H9 (cell line): ENCODE measurements at regions not wholly inside any gene's neighbourhood (a gene's known extent, or its start where the extent isn't known, plus 50 kb on each side); places are given as distances from the start of the nearest gene placed in this dataset.

Source experiments
- DNase-seq: peaks from one replicate; pipeline ENCODE4 v3.0.0-alpha.2; 2017
- H2AFZ ChIP-seq: one replicate; pipeline ENCODE4 v1.6.1; 2013; ENCODE audit warnings: mild to moderate bottlenecking, low read length, control low read depth, moderate library complexity
- H2AK5ac ChIP-seq: 2 replicates; pipeline ENCODE4 v1.6.1; 2013; ENCODE audit warnings: low read length, control low read depth, mixed read lengths; ENCODE audit not compliant: insufficient read length
- H2BK120ac ChIP-seq: one replicate; pipeline ENCODE4 v1.6.1; 2013; ENCODE audit warnings: low read depth, mild to moderate bottlenecking, low read length, control low read depth, inconsistent platforms; ENCODE audit not compliant: poor library complexity, severe bottlenecking
- H2BK12ac ChIP-seq: 2 replicates; pipeline ENCODE4 v1.6.1; 2013; ENCODE audit warnings: low read length, control low read depth, mixed read lengths, low read depth; ENCODE audit not compliant: insufficient read length
- H2BK15ac ChIP-seq: 2 replicates; pipeline ENCODE4 v1.6.1; 2013; ENCODE audit warnings: low read depth, low read length, control low read depth
- H2BK20ac ChIP-seq: one replicate; pipeline ENCODE4 v1.6.1; 2013; ENCODE audit warnings: low read depth, mild to moderate bottlenecking, low read length, control low read depth, inconsistent platforms; ENCODE audit not compliant: poor library complexity, severe bottlenecking
- H2BK5ac ChIP-seq: 2 replicates; pipeline ENCODE4 v1.6.1; 2013; ENCODE audit warnings: low read length, control low read depth, mixed read lengths; ENCODE audit not compliant: insufficient read length
- H3K14ac ChIP-seq: 2 replicates; pipeline ENCODE4 v1.6.1; 2013; ENCODE audit warnings: low read length, control low read depth; ENCODE audit not compliant: insufficient read depth
- H3K18ac ChIP-seq: 2 replicates; pipeline ENCODE4 v1.6.1; 2013; ENCODE audit warnings: low read depth, mild to moderate bottlenecking, mixed read lengths, low read length, control low read depth; ENCODE audit not compliant: insufficient read length
- H3K23ac ChIP-seq: 2 replicates; pipeline ENCODE4 v1.6.1; 2013; ENCODE audit warnings: low read length, control low read depth, mixed read lengths, low read depth; ENCODE audit not compliant: insufficient read length
- H3K23me2 ChIP-seq: 2 replicates; pipeline ENCODE4 v1.6.1; 2013; ENCODE audit warnings: low read depth, mild to moderate bottlenecking, mixed read lengths, low read length, control low read depth; ENCODE audit not compliant: insufficient read length, poor library complexity, severe bottlenecking
- H3K27ac ChIP-seq: 2 replicates; pipeline ENCODE4 v1.5.1; 2013; ENCODE audit warnings: low read length, control low read depth, mixed read lengths, low read depth; ENCODE audit not compliant: insufficient read length
- H3K27me3 ChIP-seq: 2 replicates; pipeline ENCODE4 v1.6.1; 2013; ENCODE audit warnings: low read length, control low read depth, inconsistent platforms; ENCODE audit not compliant: insufficient read depth
- H3K4ac ChIP-seq: 2 replicates; pipeline ENCODE4 v1.6.1; 2013; ENCODE audit warnings: low read depth, mild to moderate bottlenecking, control low read depth, inconsistent platforms, low read length, moderate library complexity
- H3K4me1 ChIP-seq: 2 replicates; pipeline ENCODE4 v1.6.1; 2013; ENCODE audit warnings: low read length, control low read depth, inconsistent platforms; ENCODE audit not compliant: insufficient read depth
- H3K4me2 ChIP-seq: 2 replicates; pipeline ENCODE4 v1.6.1; 2013; ENCODE audit warnings: low read length, control low read depth, mixed read lengths; ENCODE audit not compliant: insufficient read length, insufficient read depth
- H3K56ac ChIP-seq: 2 replicates; pipeline ENCODE4 v1.6.1; 2013; ENCODE audit warnings: low read depth, mild to moderate bottlenecking, mixed read lengths, low read length, control low read depth; ENCODE audit not compliant: insufficient read length
- H3K79me1 ChIP-seq: 2 replicates; pipeline ENCODE4 v1.6.1; 2013; ENCODE audit warnings: low read depth, mild to moderate bottlenecking, moderate library complexity, low read length, control low read depth, inconsistent platforms; ENCODE audit not compliant: insufficient read depth, poor library complexity, severe bottlenecking
- H3K79me2 ChIP-seq: 2 replicates; pipeline ENCODE4 v1.6.1; 2013; ENCODE audit warnings: low read length, control low read depth, inconsistent platforms; ENCODE audit not compliant: insufficient read depth
- H3K9ac ChIP-seq: 2 replicates; pipeline ENCODE4 v1.6.1; 2013; ENCODE audit warnings: low read length, control low read depth, mixed read lengths; ENCODE audit not compliant: insufficient read length; ENCODE audit errors: extremely low read depth
- H3K9me3 ChIP-seq: one replicate; pipeline ENCODE4 v1.6.1; 2013; ENCODE audit warnings: low read depth, low read length, inconsistent platforms; ENCODE audit not compliant: control insufficient read depth
- H3T11ph ChIP-seq: one replicate; pipeline ENCODE4 v1.6.1; 2013; ENCODE audit warnings: mild to moderate bottlenecking, low read length, control low read depth, inconsistent platforms
- H4K20me1 ChIP-seq: one replicate; pipeline ENCODE4 v1.6.1; 2013; ENCODE audit not compliant: control insufficient read depth, insufficient read length, insufficient read depth
- H4K5ac ChIP-seq: 2 replicates; pipeline ENCODE4 v1.6.1; 2013; ENCODE audit warnings: low read depth, mild to moderate bottlenecking, mixed read lengths, low read length, control low read depth; ENCODE audit not compliant: insufficient read length
- H4K8ac ChIP-seq: replicated peaks from 2 replicates; pipeline ENCODE4 v1.6.1; 2013; ENCODE audit warnings: low read length, control low read depth, mixed read lengths, low read depth; ENCODE audit not compliant: insufficient read length
- H4K91ac ChIP-seq: 2 replicates; pipeline ENCODE4 v1.6.1; 2013; ENCODE audit warnings: low read depth, mild to moderate bottlenecking, moderate library complexity, mixed read lengths, low read length, control low read depth; ENCODE audit not compliant: insufficient read length
- H3K27ac Mint-ChIP-seq, 3 experiments: 2 replicates in 2 of 3; 3 replicates in 1 of 3; pipeline ENCODE4 v1.8.0; 2020 to 2021; ENCODE audit warnings: mixed read lengths in 3 of 3, mild to moderate bottlenecking in 1 of 3, moderate library complexity in 1 of 3
- H3K27me3 Mint-ChIP-seq: 2 replicates; pipeline ENCODE4 v1.8.0; 2021; ENCODE audit warnings: low read depth, mild to moderate bottlenecking, moderate library complexity, mixed read lengths
- H3K36me3 Mint-ChIP-seq, 3 experiments: 2 replicates in 2 of 3; 3 replicates in 1 of 3; pipeline ENCODE4 v1.8.0; 2020 to 2021; ENCODE audit warnings: low read depth in 3 of 3, mixed read lengths in 3 of 3; ENCODE audit not compliant: insufficient read depth in 1 of 3
- H3K4me1 Mint-ChIP-seq, 2 experiments: 2 replicates each; pipeline ENCODE4 v1.8.0; 2020; ENCODE audit warnings: mixed read lengths in 2 of 2
- H3K4me3 Mint-ChIP-seq, 2 experiments: 2 replicates in 1 of 2; 3 replicates in 1 of 2; pipeline ENCODE4 v1.8.0; 2020 to 2021; ENCODE audit warnings: mild to moderate bottlenecking in 2 of 2, mixed read lengths in 2 of 2, moderate library complexity in 1 of 2
- H3K9me3 Mint-ChIP-seq, 2 experiments: 2 replicates in 1 of 2; 3 replicates in 1 of 2; pipeline ENCODE4 v1.8.0; 2020; ENCODE audit warnings: mild to moderate bottlenecking in 2 of 2, mixed read lengths in 2 of 2, moderate library complexity in 1 of 2
- WGBS: extraction: QIAGEN DNeasy Blood & Tissue Kit; methylation state at CpG from one replicate; pipeline ENCODE4 v1.1.7; 2013; ENCODE audit warnings: missing lambda C conversion rate, low lambda C conversion rate, mixed read lengths; ENCODE audit not compliant: insufficient read length; ENCODE audit errors: extremely low coverage; 5-methylcytosine and 5-hydroxymethylcytosine counted together
- TF ChIP-seq, protein P1 (sequence below): fragments of 200-600 bp; sonication (generic); conservative IDR thresholded peaks from 3 replicates; pipeline ENCODE4 v1.8.0; 2021; ENCODE audit warnings: antibody characterized with exemption, mild to moderate bottlenecking

DNA sequence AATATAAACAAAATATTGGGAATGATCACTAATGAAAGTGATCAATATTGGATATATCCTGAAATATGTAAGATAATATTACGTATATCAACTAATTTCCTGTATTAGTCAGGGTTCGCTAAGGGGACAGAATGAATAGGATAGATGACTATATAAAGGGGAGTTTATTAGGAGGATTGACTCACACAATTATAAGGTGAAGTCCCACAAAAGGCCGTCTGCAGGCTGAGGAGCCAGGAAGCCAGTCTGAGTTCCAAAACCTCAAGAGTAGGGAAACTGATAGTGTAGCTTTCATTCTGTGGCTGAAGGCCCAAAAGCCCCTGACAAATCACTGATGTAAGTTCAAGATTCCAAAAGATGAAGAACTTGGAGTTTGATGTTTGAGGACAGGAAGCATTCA, 561.1 kb downstream of the PRDM9 start:
- Mint-ChIP-seq H3K4me1 (peaks cover 4 to 8% of the 10 kb centered on the region in 2 experiments), H3K9me3 (peaks cover 0 to 3% of the 10 kb centered on the region in 2 experiments; a peak in 1 of 5 replicates)

More for the DNA sequence above, 561.1 kb downstream of the PRDM9 start:
- WGBS, result no CpG with 5 or more reads among the region's 3 CpGs
- TF ChIP-seq, protein P1, sequence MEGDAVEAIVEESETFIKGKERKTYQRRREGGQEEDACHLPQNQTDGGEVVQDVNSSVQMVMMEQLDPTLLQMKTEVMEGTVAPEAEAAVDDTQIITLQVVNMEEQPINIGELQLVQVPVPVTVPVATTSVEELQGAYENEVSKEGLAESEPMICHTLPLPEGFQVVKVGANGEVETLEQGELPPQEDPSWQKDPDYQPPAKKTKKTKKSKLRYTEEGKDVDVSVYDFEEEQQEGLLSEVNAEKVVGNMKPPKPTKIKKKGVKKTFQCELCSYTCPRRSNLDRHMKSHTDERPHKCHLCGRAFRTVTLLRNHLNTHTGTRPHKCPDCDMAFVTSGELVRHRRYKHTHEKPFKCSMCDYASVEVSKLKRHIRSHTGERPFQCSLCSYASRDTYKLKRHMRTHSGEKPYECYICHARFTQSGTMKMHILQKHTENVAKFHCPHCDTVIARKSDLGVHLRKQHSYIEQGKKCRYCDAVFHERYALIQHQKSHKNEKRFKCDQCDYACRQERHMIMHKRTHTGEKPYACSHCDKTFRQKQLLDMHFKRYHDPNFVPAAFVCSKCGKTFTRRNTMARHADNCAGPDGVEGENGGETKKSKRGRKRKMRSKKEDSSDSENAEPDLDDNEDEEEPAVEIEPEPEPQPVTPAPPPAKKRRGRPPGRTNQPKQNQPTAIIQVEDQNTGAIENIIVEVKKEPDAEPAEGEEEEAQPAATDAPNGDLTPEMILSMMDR, result no peak
- H3K4me2 ChIP-seq, result no peak overlapping the region
- H3K9ac ChIP-seq, result no peak overlapping the region
- no peaks in the 10 kb centered on the region for H3K23me2 ChIP-seq
- no peaks in the 10 kb centered on the region for H3K9me3 ChIP-seq
- H2BK15ac ChIP-seq, result no peak overlapping the region
- H3K27me3 Mint-ChIP-seq, result no peaks in the 10 kb centered on the region
- H2BK5ac ChIP-seq, result no peak overlapping the region
- H4K91ac ChIP-seq, result no peak overlapping the region
- no peak overlapping the region for H3K27ac Mint-ChIP-seq
- no peak overlapping the region for H3T11ph ChIP-seq
- no peak overlapping the region for H2BK120ac ChIP-seq
- H3K4ac ChIP-seq, result no peak overlapping the region
- no peak overlapping the region for H4K8ac ChIP-seq
- no peak overlapping the region for H3K23ac ChIP-seq
- H4K20me1 ChIP-seq, result no peaks in the 10 kb centered on the region
- H3K14ac ChIP-seq, result no peak overlapping the region
- H3K4me1 ChIP-seq, result no peaks in the 10 kb centered on the region
- H2BK12ac ChIP-seq, result no peak overlapping the region
- no peaks in the 10 kb centered on the region for H3K79me2 ChIP-seq
- no peak overlapping the region for H3K27ac ChIP-seq
- no peak overlapping the region for H2AFZ ChIP-seq
- no peak overlapping the region for H3K56ac ChIP-seq
- no peaks in the 10 kb centered on the region for H3K79me1 ChIP-seq
- no peak overlapping the region for H3K4me3 Mint-ChIP-seq
- H3K18ac ChIP-seq, result no peak overlapping the region
- H3K36me3 Mint-ChIP-seq, result no peaks in the 10 kb centered on the region
- no peak overlapping the region for H4K5ac ChIP-seq
- H3K27me3 ChIP-seq, result no peaks in the 10 kb centered on the region
- no peak overlapping the region for H2AK5ac ChIP-seq
- no peak for DNase-seq
- no peak overlapping the region for H2BK20ac ChIP-seq
